HCT116 (cell line): ENCODE measurements at regions not wholly inside any gene's neighbourhood (a gene's known extent, or its start where the extent isn't known, plus 50 kb on each side); places are given as distances from the start of the nearest gene placed in this dataset.

ENCODE experiments used
- ATAC-seq: fragments of 200-7000 bp; cut with Tn5 transposase; 2 replicates; pipeline ENCODE4 v1.9.1; 2020; ENCODE audit warnings: mild to moderate bottlenecking, moderate library complexity
- BruUV-seq: library from RNA; stranded (reverse); fragments of 400-500 nt; replicated peaks from 2 replicates; lab custom pipeline; 2021; lab: Mats Ljungman, UMichigan
- CTCF ChIA-PET: fragments of 300-600 bp; sonication (Branson Sonifier 250); formaldehyde crosslinking; loops from one replicate; lab custom pipeline; 2021; ENCODE audit warnings: antibody characterized with exemption; lab: Charles Lee
- POLR2A ChIA-PET: fragments of 300-600, 350-600 bp; sonication (Branson Sonifier 250); formaldehyde crosslinking; loops from one replicate; lab custom pipeline; 2021; ENCODE audit warnings: antibody characterized with exemption; lab: Charles Lee
- RAD21 ChIA-PET, 2 experiments: fragments of 300-600 bp; sonication (Branson Sonifier 250); formaldehyde crosslinking; loops; one replicate each; lab custom pipeline; 2023; ENCODE audit warnings: low total read pairs in 2 of 2; ENCODE audit not compliant: uncharacterized antibody in 2 of 2, unreplicated experiment in 2 of 2, low non-redundant PET in 1 of 2; lab: Charles Lee
- DNase-seq: peaks from one replicate; pipeline ENCODE4 v3.0.0-alpha.2; 2010; ENCODE audit warnings: low read depth, low spot score
- H2AFZ ChIP-seq: fragments of 200-600 bp; shearing (Covaris generic), sonication (generic); 2 replicates; pipeline ENCODE4 v1.6.1; 2017; ENCODE audit warnings: low read depth, mixed run types, mixed read lengths, antibody characterized with exemption, low read length; ENCODE audit not compliant: poor library complexity, severe bottlenecking
- H3K27ac ChIP-seq: 2 replicates; pipeline ENCODE4 v1.5.1; 2012; ENCODE audit warnings: low read depth, low read length
- H3K27me3 ChIP-seq: fragments of 200-600 bp; sonication (generic); 2 replicates; pipeline ENCODE4 v1.6.1; 2016; ENCODE audit warnings: mixed run types, low read length, mixed read lengths; ENCODE audit not compliant: insufficient read depth
- H3K36me3 ChIP-seq, 2 experiments: fragments of 200-500 bp in 1 of 2; fragments of 200-600 bp in 1 of 2; sonication (Bioruptor generic) in 1 of 2; sonication (generic) in 1 of 2; 2 replicates each; pipeline versions ENCODE4 v1.5.1 to v1.6.1; 2014 to 2016; ENCODE audit warnings: low read length in 2 of 2, inconsistent platforms in 1 of 2, mixed read lengths in 1 of 2, mixed run types in 1 of 2; ENCODE audit not compliant: insufficient read depth in 2 of 2, control insufficient read depth in 1 of 2
- H3K4me1 ChIP-seq, 2 experiments: fragments of 200-600 bp in 1 of 2; sonication (generic) in 1 of 2; 2 replicates each; pipeline versions ENCODE4 v1.5.1 to v1.6.1; 2012 to 2017; ENCODE audit warnings: low read length in 2 of 2, inconsistent platforms in 1 of 2, mild to moderate bottlenecking in 1 of 2, mixed read lengths in 1 of 2, mixed run types in 1 of 2, moderate library complexity in 1 of 2; ENCODE audit not compliant: insufficient read depth in 2 of 2, control insufficient read depth in 1 of 2
- H3K4me2 ChIP-seq: fragments of 200-600 bp; sonication (generic); 2 replicates; pipeline ENCODE4 v1.6.1; 2017; ENCODE audit warnings: mixed run types, low read length, mixed read lengths
- H3K4me3 ChIP-seq, 2 experiments: fragments of 200-600 bp in 1 of 2; sonication (generic) in 1 of 2; replicated peaks in 1 of 2; 2 replicates each; pipeline ENCODE4 v1.5.1; 2011 to 2016; ENCODE audit warnings: low read length in 2 of 2, control low read depth in 1 of 2, low read depth in 1 of 2, mild to moderate bottlenecking in 1 of 2, mixed read lengths in 1 of 2, mixed run types in 1 of 2
- H3K79me2 ChIP-seq: fragments of 200-600 bp; sonication (generic); 2 replicates; pipeline ENCODE4 v1.6.1; 2017; ENCODE audit warnings: mild to moderate bottlenecking, mixed run types, low read length, moderate library complexity, mixed read lengths; ENCODE audit not compliant: insufficient read depth
- H3K9ac ChIP-seq: fragments of 200-600 bp; sonication (generic); 2 replicates; pipeline ENCODE4 v1.6.1; 2016; ENCODE audit warnings: low read length, mixed read lengths
- H3K9me2 ChIP-seq: fragments of 200-600 bp; sonication (generic), shearing (Covaris generic); 2 replicates; pipeline ENCODE4 v1.6.1; 2017; ENCODE audit warnings: mixed run types, mild to moderate bottlenecking, moderate library complexity; ENCODE audit not compliant: insufficient read depth
- H3K9me3 ChIP-seq, 2 experiments: fragments of 200-500 bp in 1 of 2; fragments of 200-600 bp in 1 of 2; sonication (Bioruptor generic) in 1 of 2; sonication (generic) in 1 of 2; 2 replicates each; pipeline ENCODE4 v1.6.1; 2014 to 2017; ENCODE audit warnings: low read length in 2 of 2, mixed read lengths in 2 of 2, inconsistent platforms in 1 of 2, low read depth in 1 of 2, mild to moderate bottlenecking in 1 of 2, mixed run types in 1 of 2, moderate library complexity in 1 of 2; ENCODE audit not compliant: control insufficient read depth in 1 of 2, insufficient read depth in 1 of 2
- H4K20me1 ChIP-seq: fragments of 200-600 bp; sonication (generic), shearing (Covaris generic); 2 replicates; pipeline ENCODE4 v1.6.1; 2017; ENCODE audit warnings: mixed run types, mild to moderate bottlenecking, moderate library complexity; ENCODE audit not compliant: insufficient read depth
- CBX3 ChIP-seq: IDR thresholded peaks from 2 replicates; pipeline ENCODE4 v1.6.1; 2012; ENCODE audit warnings: low read depth
- CEBPB ChIP-seq: IDR thresholded peaks from 2 replicates; pipeline ENCODE4 v1.6.1; 2012; ENCODE audit warnings: low read depth
- CTCF ChIP-seq, 3 experiments: fragments of 200-600 bp in 1 of 3; sonication (generic) in 1 of 3; IDR thresholded peaks in 2 of 3; conservative IDR thresholded peaks in 1 of 3; 2 replicates each; pipeline ENCODE4 v1.5.1; 2012 to 2017; ENCODE audit warnings: low read depth in 2 of 3, low read length in 2 of 3, antibody characterized with exemption in 1 of 3, borderline replicate concordance in 1 of 3, control low read depth in 1 of 3, mild to moderate bottlenecking in 1 of 3, mixed read lengths in 1 of 3, mixed run types in 1 of 3, moderate library complexity in 1 of 3; ENCODE audit not compliant: insufficient read depth in 1 of 3
- EGR1 ChIP-seq: IDR thresholded peaks from 2 replicates; pipeline ENCODE4 v1.6.1; 2012; ENCODE audit warnings: low read depth
- ELF1 ChIP-seq: IDR thresholded peaks from 2 replicates; pipeline ENCODE4 v1.6.1; 2012; ENCODE audit warnings: low read depth, borderline replicate concordance
- EZH2 ChIP-seq: fragments of 200-600 bp; sonication (generic); IDR thresholded peaks from 2 replicates; pipeline ENCODE4 v1.6.1; 2017; ENCODE audit warnings: antibody characterized with exemption, mixed run types
- FOSL1 ChIP-seq: IDR thresholded peaks from 2 replicates; pipeline ENCODE4 v1.6.1; 2012; ENCODE audit warnings: low read depth
- POLR2A ChIP-seq: IDR thresholded peaks from 2 replicates; pipeline ENCODE4 v1.7.0; 2011; ENCODE audit warnings: borderline replicate concordance; ENCODE audit not compliant: insufficient read depth, insufficient read length; ENCODE audit errors: extremely low read depth
- POLR2AphosphoS5 ChIP-seq: IDR thresholded peaks from 2 replicates; pipeline ENCODE4 v1.6.1; 2011; ENCODE audit warnings: mild to moderate bottlenecking, low read depth, low read length, moderate library complexity
- RAD21 ChIP-seq: IDR thresholded peaks from 2 replicates; pipeline ENCODE4 v1.6.1; 2012; ENCODE audit warnings: low read depth, mild to moderate bottlenecking
- SIN3A ChIP-seq: IDR thresholded peaks from 2 replicates; pipeline ENCODE4 v1.6.1; 2012; ENCODE audit warnings: low read depth
- SP1 ChIP-seq: IDR thresholded peaks from 2 replicates; pipeline ENCODE4 v1.6.1; 2012; ENCODE audit warnings: low read depth
- SRF ChIP-seq: IDR thresholded peaks from 2 replicates; pipeline ENCODE4 v1.6.1; 2012; ENCODE audit warnings: low read depth
- TCF7L2 ChIP-seq: IDR thresholded peaks from 2 replicates; pipeline ENCODE4 v1.7.0; 2011; ENCODE audit warnings: borderline replicate concordance, inconsistent platforms; ENCODE audit not compliant: insufficient read depth, insufficient read length; ENCODE audit errors: extremely low read depth
- YY1 ChIP-seq: IDR thresholded peaks from 2 replicates; pipeline ENCODE4 v1.6.1; 2011; ENCODE audit warnings: low read length, low read depth, moderate library complexity, mild to moderate bottlenecking; ENCODE audit not compliant: insufficient replicate concordance; ENCODE audit errors: extremely low read depth
- ZBTB33 ChIP-seq: IDR thresholded peaks from 2 replicates; pipeline ENCODE4 v1.6.1; 2011; ENCODE audit warnings: mild to moderate bottlenecking, low read length, moderate library complexity; ENCODE audit not compliant: insufficient replicate concordance; ENCODE audit errors: extremely low read depth
- ZFX ChIP-seq: fragments of 450-650 bp; IDR thresholded peaks from 2 replicates; pipeline ENCODE4 v1.6.1; 2017
- ZNF274 ChIP-seq: fragments of 200-500 bp; sonication (Bioruptor generic); IDR thresholded peaks from 2 replicates; pipeline ENCODE4 v1.6.1; 2014; ENCODE audit warnings: mild to moderate bottlenecking, low read depth, low read length, inconsistent platforms
- intact Hi-C: fragments of 100-400 bp; cut with micrococcal nuclease; formaldehyde crosslinking; loops from 2 replicates; pipeline ENCODE4 v1.10.0; 2022
- TF ChIP-seq, protein P1 (sequence below): IDR thresholded peaks from 2 replicates; pipeline ENCODE4 v1.6.1; 2012; ENCODE audit warnings: low read depth
- TF ChIP-seq, protein P2 (sequence below): IDR thresholded peaks from 2 replicates; pipeline ENCODE4 v1.6.1; 2012

GRCh38 chr2:18957909-18958308, 368.5 kb upstream of the NT5C1B start:
- BruUV-seq: no TSS peak
- intact Hi-C loops: no loop called here
- ChIA-PET CTCF (no interaction called here), POLR2A (no interaction called here), RAD21 (no interaction called here)
- Histone ChIP-seq H3K4me3 (no peak overlapping the region), H4K20me1 (no peaks in the 10 kb centered on the region), H3K27me3 (no peaks in the 10 kb centered on the region), H3K4me2 (no peak overlapping the region), H3K9me3 (no peaks in the 10 kb centered on the region), H2AFZ (no peak overlapping the region), H3K4me1 (no peaks in the 10 kb centered on the region), H3K27ac (no peak overlapping the region), H3K36me3 (no peaks in the 10 kb centered on the region), H3K9me2 (no peaks in the 10 kb centered on the region), H3K9ac (no peak overlapping the region), H3K79me2 (no peaks in the 10 kb centered on the region)
- ATAC-seq (no peak), DNase-seq (no peak)
- TF ChIP-seq YY1: no peak
- TF ChIP-seq, protein P1, sequence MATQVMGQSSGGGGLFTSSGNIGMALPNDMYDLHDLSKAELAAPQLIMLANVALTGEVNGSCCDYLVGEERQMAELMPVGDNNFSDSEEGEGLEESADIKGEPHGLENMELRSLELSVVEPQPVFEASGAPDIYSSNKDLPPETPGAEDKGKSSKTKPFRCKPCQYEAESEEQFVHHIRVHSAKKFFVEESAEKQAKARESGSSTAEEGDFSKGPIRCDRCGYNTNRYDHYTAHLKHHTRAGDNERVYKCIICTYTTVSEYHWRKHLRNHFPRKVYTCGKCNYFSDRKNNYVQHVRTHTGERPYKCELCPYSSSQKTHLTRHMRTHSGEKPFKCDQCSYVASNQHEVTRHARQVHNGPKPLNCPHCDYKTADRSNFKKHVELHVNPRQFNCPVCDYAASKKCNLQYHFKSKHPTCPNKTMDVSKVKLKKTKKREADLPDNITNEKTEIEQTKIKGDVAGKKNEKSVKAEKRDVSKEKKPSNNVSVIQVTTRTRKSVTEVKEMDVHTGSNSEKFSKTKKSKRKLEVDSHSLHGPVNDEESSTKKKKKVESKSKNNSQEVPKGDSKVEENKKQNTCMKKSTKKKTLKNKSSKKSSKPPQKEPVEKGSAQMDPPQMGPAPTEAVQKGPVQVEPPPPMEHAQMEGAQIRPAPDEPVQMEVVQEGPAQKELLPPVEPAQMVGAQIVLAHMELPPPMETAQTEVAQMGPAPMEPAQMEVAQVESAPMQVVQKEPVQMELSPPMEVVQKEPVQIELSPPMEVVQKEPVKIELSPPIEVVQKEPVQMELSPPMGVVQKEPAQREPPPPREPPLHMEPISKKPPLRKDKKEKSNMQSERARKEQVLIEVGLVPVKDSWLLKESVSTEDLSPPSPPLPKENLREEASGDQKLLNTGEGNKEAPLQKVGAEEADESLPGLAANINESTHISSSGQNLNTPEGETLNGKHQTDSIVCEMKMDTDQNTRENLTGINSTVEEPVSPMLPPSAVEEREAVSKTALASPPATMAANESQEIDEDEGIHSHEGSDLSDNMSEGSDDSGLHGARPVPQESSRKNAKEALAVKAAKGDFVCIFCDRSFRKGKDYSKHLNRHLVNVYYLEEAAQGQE: no peak
- no peak for TF ChIP-seq EGR1
- TF ChIP-seq SIN3A: no peak
- no peak for TF ChIP-seq ZNF274
- TF ChIP-seq POLR2AphosphoS5: no peak
- TF ChIP-seq CTCF (IDR thresholded peaks at IDR 0.05 in 2 of 3, conservative IDR thresholded peaks at IDR 0.05 in 1 of 3; ENCODE audit: borderline replicate concordance in 1 of 3, insufficient read depth in 1 of 3, low read depth in 2 of 3, low read length in 2 of 3): no peak
- TF ChIP-seq RAD21: no peak
- TF ChIP-seq, protein P2, sequence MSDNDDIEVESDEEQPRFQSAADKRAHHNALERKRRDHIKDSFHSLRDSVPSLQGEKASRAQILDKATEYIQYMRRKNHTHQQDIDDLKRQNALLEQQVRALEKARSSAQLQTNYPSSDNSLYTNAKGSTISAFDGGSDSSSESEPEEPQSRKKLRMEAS: no peak
- no peak for TF ChIP-seq ELF1
- TF ChIP-seq FOSL1: no peak
- no peak for TF ChIP-seq CEBPB
- no peak for TF ChIP-seq TCF7L2
- TF ChIP-seq POLR2A: no peak
- no peak for TF ChIP-seq ZFX
- no peak for TF ChIP-seq SP1
- no peak for TF ChIP-seq ZBTB33
- no peak for TF ChIP-seq CBX3
- no peak for TF ChIP-seq EZH2
- no peak for TF ChIP-seq SRF
